HG03064 (cell line): ENCODE measurements at regions not wholly inside any gene's neighbourhood (a gene's known extent, or its start where the extent isn't known, plus 50 kb on each side); places are given as distances from the start of the nearest gene placed in this dataset.
A peak's percentile ranks its signal among the peaks of the same experiment; 100 is the strongest.
"Not testable (repeated sequence)": the region's sequence is repeated elsewhere in the genome, so short reads cannot be mapped to it uniquely, and the experiment has no call there.

Experiments
- ATAC-seq: cut with Tn5 transposase; IDR thresholded peaks from one replicate; pipeline ENCODE4 v1.9.1; 2021; ENCODE audit warnings: low read depth; ENCODE audit not compliant: unreplicated experiment

DNA sequence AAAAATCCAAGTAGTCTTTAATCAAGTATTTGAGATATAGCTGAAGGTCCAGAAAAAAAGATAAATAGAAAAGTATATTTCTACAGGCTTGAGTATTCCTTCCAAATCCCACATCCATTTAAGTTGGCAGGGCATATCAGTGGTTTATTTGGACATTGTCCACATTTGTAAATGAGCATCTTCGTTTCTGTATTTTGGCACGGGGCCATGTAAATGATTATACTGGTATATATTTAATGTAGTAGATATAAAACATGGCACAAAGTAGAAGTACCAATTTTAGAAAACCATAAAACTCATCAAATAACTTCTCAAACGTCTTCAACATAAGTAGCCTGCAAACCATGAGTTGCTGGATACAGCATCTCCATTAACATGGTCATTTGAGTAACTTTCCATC is 437.4 kb upstream of the SOX5 start:
- ATAC-seq = no peak

DNA sequence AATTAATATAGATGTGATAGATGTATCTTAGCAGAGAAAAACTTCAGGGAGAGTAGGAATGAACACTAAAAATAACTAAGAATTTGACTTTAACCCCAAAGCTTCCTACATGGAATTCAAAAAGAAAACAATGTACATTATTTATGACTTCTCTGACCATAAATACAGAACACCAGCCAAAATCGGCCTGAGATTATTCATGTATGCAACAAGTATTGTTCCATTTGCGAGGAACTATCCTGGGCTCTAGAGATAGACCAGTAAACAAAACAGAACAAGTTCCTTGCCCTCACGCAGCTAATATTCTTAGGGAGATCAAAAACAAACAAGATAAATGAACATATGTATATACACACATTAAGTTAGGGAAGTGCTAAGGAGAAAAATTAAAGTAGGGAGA is 432.3 kb upstream of the SOX5 start:
- no peak for ATAC-seq

GRCh38 chr12:24379861-24380521 is 430.5 kb upstream of the SOX5 start:
- no peak for ATAC-seq

DNA sequence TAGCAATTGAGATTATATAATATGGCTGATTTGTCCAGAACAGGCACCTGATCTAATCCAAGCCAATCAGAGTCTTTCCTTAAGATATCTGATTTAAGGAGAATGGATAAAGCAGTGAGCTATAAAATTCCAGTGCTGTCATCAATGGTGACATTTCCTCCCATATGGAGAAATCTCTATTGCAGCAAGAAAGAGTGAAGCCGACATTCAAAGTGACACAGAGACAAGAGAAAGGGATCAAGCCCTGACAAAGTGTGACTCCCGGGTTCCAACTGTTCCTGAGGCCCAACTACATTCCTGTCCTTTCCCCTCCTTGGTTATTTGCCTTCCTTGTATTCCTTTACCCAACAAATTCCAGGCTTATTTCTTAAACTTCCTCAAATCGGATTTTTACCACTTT is 430.0 kb upstream of the SOX5 start:
- no peak for ATAC-seq

GRCh38 chr12:24378548-24379407 is 429.3 kb upstream of the SOX5 start:
- peak; percentile 76 for ATAC-seq

- no peak for ATAC-seq
Observed at GRCh38 chr12:24374452-24374851, 425.0 kb upstream of the SOX5 start.

GRCh38 chr12:24373004-24373403 is 423.5 kb upstream of the SOX5 start:
- no peak for ATAC-seq

- no peak for ATAC-seq
Observed at GRCh38 chr12:24366514-24366913, 417.0 kb upstream of the SOX5 start.

DNA sequence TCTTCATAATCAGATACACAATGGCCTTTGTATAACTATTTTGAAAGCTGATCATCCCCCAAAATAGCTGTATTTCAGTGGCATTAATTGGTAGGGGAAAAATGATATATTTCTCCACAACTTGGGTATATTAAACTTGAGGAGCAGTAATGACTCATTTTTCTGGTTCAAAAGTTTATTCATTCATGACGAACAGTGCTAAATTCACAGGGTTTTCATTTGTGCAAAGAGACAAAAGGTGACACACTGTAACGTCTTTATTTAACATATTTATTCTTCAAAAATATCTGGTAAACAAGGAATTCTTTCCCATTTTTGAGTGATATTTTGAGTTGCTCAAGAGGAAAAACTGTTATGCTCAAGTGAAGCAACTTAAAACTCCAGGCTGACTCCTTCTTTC is 415.5 kb upstream of the SOX5 start:
- ATAC-seq = no peak

DNA sequence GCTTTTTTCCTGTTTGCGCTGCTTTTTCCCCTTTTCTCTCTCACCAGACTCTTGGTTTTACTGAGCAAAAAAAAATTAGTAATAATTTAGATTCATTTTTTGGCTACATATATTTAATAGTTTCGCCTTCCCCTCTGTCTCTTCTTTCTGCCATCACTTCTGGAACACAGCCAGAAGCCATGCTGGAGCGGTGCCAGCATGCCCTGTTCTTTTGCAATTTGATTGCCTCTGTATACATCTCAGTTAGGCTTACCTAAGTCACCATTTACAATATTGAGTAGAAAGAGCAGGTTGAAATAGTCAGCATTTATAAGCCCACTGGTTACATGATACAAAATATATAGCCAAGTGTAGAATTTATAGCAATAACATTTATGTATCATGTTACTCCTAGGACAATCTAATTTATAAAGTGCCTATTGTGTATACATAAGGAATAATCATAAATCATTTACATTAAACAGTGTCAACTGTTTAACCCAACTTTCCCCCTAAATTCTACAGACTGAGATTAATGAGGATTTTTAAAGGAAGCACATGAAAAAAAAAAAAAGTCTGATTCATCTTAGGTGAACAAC is 413.8 kb upstream of the SOX5 start:
- ATAC-seq = no peak

- ATAC-seq = no peak
Observed at GRCh38 chr12:24361877-24362580, 412.6 kb upstream of the SOX5 start.

DNA sequence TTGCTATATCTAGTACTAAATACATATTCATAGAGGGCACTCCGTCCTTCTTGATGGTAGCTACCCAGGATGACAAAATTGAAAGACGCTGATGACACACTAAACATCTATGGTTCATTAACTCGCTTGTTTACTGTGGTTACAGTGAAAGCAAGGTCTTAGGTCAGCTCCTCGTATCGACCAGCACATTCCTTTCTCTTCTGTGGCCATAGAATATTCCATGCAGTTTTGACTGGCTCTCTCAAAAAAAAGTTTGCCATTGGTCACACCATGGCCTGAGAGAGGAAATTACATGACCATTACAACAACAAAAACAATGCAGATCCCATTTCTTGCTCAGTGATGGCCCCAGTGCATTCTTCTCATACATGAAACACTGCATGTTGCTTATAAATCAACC is 411.4 kb upstream of the SOX5 start:
- ATAC-seq = peak; percentile 50

DNA sequence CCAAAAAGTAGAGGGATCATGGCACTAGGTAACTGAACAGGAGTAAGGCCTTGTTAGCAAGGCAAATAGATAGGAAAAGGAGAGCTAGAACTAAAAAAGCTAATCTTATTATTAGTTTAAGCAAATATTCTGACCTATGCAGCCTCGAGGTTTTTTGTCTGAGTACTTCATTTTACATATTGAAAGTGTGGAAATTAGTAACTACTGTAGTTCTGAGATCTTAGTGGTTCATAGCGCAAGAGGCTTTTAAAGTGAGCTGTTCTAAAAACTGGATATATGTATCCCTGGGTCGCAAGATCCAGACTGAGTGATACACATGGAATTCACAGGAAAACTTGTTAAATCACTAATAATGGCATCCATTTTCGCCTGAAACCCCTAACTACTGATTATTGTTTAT is 411.0 kb upstream of the SOX5 start:
- ATAC-seq = peak; percentile 36

GRCh38 chr12:24360057-24360456 is 410.6 kb upstream of the SOX5 start:
- no peak for ATAC-seq

DNA sequence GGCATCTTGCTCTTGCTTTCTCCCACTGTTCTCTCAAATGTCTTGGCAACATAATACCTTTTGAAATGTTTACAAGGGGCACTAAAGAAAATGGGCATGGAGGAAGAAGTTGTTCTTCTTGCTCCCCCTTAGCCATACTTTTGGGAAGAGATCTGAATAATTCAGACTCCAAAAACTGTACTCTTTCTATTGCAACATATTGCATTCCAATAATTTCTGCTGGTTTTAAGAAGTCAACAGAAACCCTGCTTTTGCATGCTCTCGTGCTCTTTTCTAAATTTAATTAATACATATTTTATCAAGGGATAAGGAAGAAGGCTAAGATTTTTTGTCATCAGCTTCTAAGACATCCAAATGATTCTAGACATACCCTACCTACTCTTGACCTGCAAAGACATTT is 409.9 kb upstream of the SOX5 start:
- ATAC-seq = no peak

DNA sequence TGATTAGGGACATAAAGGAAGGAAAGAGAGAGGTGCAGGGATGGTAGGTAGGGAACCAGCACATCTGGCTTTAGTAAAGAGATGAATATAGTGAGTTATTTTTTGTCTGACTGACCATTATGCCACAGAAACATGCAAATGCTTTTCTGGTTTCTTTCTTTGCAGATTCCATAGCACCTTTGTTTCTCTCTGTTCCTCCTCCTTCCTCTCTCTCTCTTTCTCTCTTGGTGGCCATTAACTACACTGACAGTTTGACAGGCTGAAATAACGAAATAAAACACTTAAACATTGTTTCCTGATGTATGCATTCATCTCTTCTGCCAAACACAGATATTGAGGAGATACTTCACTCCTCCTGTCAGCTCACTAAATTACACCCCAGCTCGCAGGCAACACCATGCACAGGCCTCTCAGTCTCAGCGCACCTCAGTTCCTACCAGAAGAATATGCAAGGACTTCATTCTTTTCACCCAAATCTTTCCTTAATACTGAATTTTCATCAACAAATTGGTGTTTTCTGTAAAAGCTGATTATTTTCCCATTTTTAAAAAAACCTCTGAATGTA is 406.9 kb upstream of the SOX5 start:
- ATAC-seq = peak; percentile 59

GRCh38 chr12:24352363-24352762 is 402.9 kb upstream of the SOX5 start:
- no peak for ATAC-seq

- ATAC-seq = no peak
Observed at GRCh38 chr12:24349051-24349799, 399.8 kb upstream of the SOX5 start.

DNA sequence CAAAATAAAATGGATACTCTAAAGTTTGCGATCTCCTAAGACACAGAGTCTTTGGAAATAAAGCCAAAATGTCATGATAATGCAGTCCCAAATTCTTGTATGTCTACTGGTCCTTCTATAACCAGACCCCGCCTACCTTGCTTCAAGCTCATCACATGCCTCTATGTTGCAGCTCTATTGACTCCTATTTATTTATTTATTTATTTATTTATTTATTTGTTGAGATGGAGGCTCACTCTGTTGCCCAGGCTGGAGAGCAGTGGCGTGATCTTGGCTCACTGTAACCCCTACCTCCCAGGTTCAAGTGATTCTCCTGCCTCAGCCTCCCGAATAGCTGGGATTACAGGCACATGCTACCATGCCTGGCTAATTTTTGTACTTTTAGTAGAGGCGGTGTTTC is 398.7 kb upstream of the SOX5 start:
- ATAC-seq = not testable (repeated sequence)

GRCh38 chr12:24328261-24328660 is 378.8 kb upstream of the SOX5 start:
- no peak for ATAC-seq
